ENCODE measurements at regions not wholly inside any gene's neighbourhood (a gene's known extent, or its start where the extent isn't known, plus 50 kb on each side); places are given as distances from the start of the nearest gene placed in this dataset.

- H2AFZ ChIP-seq (ENCODE audit: low read length), result no peak overlapping the region
Measured at GRCh38 chrX:67351411-67351810, 192.4 kb upstream of the AR start.

More at GRCh38 chrX:67351411-67351810, 192.4 kb upstream of the AR start:
- Histone ChIP-seq H3K9me3 (ENCODE audit: control insufficient read depth, low read depth, low read length) (peaks cover 45% of the 10 kb centered on the region), H3K27me3 (ENCODE audit: insufficient read depth, low read length) (no peaks in the 10 kb centered on the region), H2BK20ac (ENCODE audit: low read depth, low read length, poor library complexity, severe bottlenecking) (no peak overlapping the region), H2BK120ac (ENCODE audit: low read depth, low read length, poor library complexity, severe bottlenecking) (no peak overlapping the region), H3K27ac (ENCODE audit: insufficient read length, low read depth, low read length) (no peak overlapping the region), H3K4ac (ENCODE audit: low read depth, low read length) (no peak overlapping the region), H4K8ac (replicated peaks; ENCODE audit: insufficient read length, low read depth, low read length) (no peak overlapping the region), H3T11ph (ENCODE audit: low read length) (no peak overlapping the region), H3K23ac (ENCODE audit: insufficient read length, low read depth, low read length) (no peak overlapping the region), H4K5ac (ENCODE audit: insufficient read length, low read depth, low read length) (no peak overlapping the region), H2BK5ac (ENCODE audit: insufficient read length, low read length) (no peak overlapping the region), H2BK15ac (ENCODE audit: low read depth, low read length) (no peak overlapping the region), H4K91ac (ENCODE audit: insufficient read length, low read depth, low read length) (no peak overlapping the region), H3K56ac (ENCODE audit: insufficient read length, low read depth, low read length) (no peak overlapping the region), H3K79me1 (ENCODE audit: insufficient read depth, low read depth, low read length, poor library complexity, severe bottlenecking) (no peaks in the 10 kb centered on the region), H3K14ac (ENCODE audit: insufficient read depth, low read length) (no peak overlapping the region), H3K18ac (ENCODE audit: insufficient read length, low read depth, low read length) (no peak overlapping the region), H2BK12ac (ENCODE audit: insufficient read length, low read depth, low read length) (no peak overlapping the region), H3K9ac (ENCODE audit: extremely low read depth, insufficient read length, low read length) (no peak overlapping the region), H3K4me1 (ENCODE audit: insufficient read depth, low read length) (no peaks in the 10 kb centered on the region), H3K4me2 (ENCODE audit: insufficient read depth, insufficient read length, low read length) (no peak overlapping the region), H4K20me1 (ENCODE audit: control insufficient read depth, insufficient read depth, insufficient read length) (no peaks in the 10 kb centered on the region), H3K79me2 (ENCODE audit: insufficient read depth, low read length) (no peaks in the 10 kb centered on the region), H3K23me2 (ENCODE audit: insufficient read length, low read depth, low read length, poor library complexity, severe bottlenecking) (no peaks in the 10 kb centered on the region), H2AK5ac (ENCODE audit: insufficient read length, low read length) (no peak overlapping the region)
- TF ChIP-seq CTCF (conservative IDR thresholded peaks at IDR 0.05), result no peak
- no peak overlapping the region for H3K4me3 Mint-ChIP-seq
- H3K27ac Mint-ChIP-seq, result no peak overlapping the region
- H3K36me3 Mint-ChIP-seq (ENCODE audit: insufficient read depth in 1 of 3, low read depth in 3 of 3), result peaks cover 0 to 3% (median 0%) of the 10 kb centered on the region in 3 experiments; a peak in 2 of 7 replicates
- no CpG with 5 or more reads among the region's 2 CpGs for WGBS (ENCODE audit: extremely low coverage, insufficient read length, low lambda C conversion rate)
- no peaks in the 10 kb centered on the region; the same call in 1 of the 2 replicates for H3K27me3 Mint-ChIP-seq (ENCODE audit: low read depth)
- H3K9me3 Mint-ChIP-seq, result peaks cover 58 to 61% of the 10 kb centered on the region in 2 experiments
- no peaks in the 10 kb centered on the region for H3K4me1 Mint-ChIP-seq
- no peak for DNase-seq

All from H9 (cell line).